HL-60 (cell line): ENCODE measurements at regions not wholly inside any gene's neighbourhood (a gene's known extent, or its start where the extent isn't known, plus 50 kb on each side); places are given as distances from the start of the nearest gene placed in this dataset.
"Not testable (repeated sequence)": the region's sequence is repeated elsewhere in the genome, so short reads cannot be mapped to it uniquely, and the experiment has no call there.

ENCODE experiments used
- DNase-seq, 2 experiments: peaks; one replicate each; pipeline ENCODE4 v3.0.0-alpha.2; 2010 to 2020; ENCODE audit warnings: low read depth in 1 of 2, low spot score in 1 of 2
- H3K27ac ChIP-seq: fragments of 250-450 bp; sonication (Bioruptor Pico); replicated peaks from 2 replicates; pipeline ENCODE4 v1.5.1; 2020; ENCODE audit warnings: mild to moderate bottlenecking, moderate library complexity
- H3K27me3 ChIP-seq: fragments of 250-450 bp; sonication (Bioruptor Pico); 2 replicates; pipeline ENCODE4 v1.5.1; 2021; ENCODE audit warnings: mild to moderate bottlenecking, moderate library complexity; ENCODE audit not compliant: insufficient read depth, poor library complexity, severe bottlenecking
- H3K4me3 ChIP-seq: replicated peaks from 2 replicates; pipeline ENCODE4 v1.5.1; 2011; ENCODE audit warnings: mild to moderate bottlenecking, control low read depth, low read length; ENCODE audit not compliant: insufficient read depth
- CTCF ChIP-seq: IDR thresholded peaks from one replicate; pipeline ENCODE4 v1.5.1; 2011; ENCODE audit warnings: low read length, control low read depth, inconsistent platforms; ENCODE audit not compliant: insufficient read depth
- GABPA ChIP-seq: IDR thresholded peaks from 2 replicates; pipeline ENCODE4 v1.6.1; 2012; ENCODE audit warnings: low read depth
- POLR2AphosphoS5 ChIP-seq: IDR thresholded peaks from 2 replicates; pipeline ENCODE4 v1.6.1; 2012; ENCODE audit warnings: low read depth
- REST ChIP-seq: IDR thresholded peaks from 2 replicates; pipeline ENCODE4 v1.6.1; 2012; ENCODE audit warnings: low read depth; ENCODE audit not compliant: insufficient replicate concordance
- SPI1 ChIP-seq: IDR thresholded peaks from 2 replicates; pipeline ENCODE4 v1.6.1; 2012; ENCODE audit warnings: low read depth, mild to moderate bottlenecking, borderline replicate concordance

GRCh38 chr4:64068096-64068495 lies 341.2 kb downstream of the TECRL start:
- Histone ChIP-seq H3K27me3 (no peaks in the 10 kb centered on the region), H3K27ac (no peak overlapping the region), H3K4me3 (no peak overlapping the region)
- DNase-seq, result no peak
- TF ChIP-seq SPI1 (no peak), CTCF (no peak), GABPA (no peak), POLR2AphosphoS5 (no peak), REST (no peak)

GRCh38 chr4:64062991-64063390 lies 346.3 kb downstream of the TECRL start:
- H3K4me3 ChIP-seq, result no peak overlapping the region
- TF ChIP-seq POLR2AphosphoS5 (no peak), GABPA (no peak), SPI1 (no peak), REST (no peak), CTCF (no peak)
- no peak overlapping the region for H3K27ac ChIP-seq
- DNase-seq, result no peak
- no peaks in the 10 kb centered on the region for H3K27me3 ChIP-seq

- not testable (repeated sequence) for H3K4me3 ChIP-seq, DNase-seq, H3K27ac ChIP-seq
Observed at GRCh38 chr4:64037033-64037432, 372.2 kb downstream of the TECRL start.

GRCh38 chr4:64022560-64022959 lies 386.7 kb downstream of the TECRL start:
- H3K27ac ChIP-seq, result no peak overlapping the region
- no peak for TF ChIP-seq GABPA
- no peak for TF ChIP-seq SPI1
- TF ChIP-seq CTCF, result no peak
- no peak overlapping the region for H3K4me3 ChIP-seq
- H3K27me3 ChIP-seq, result no peaks in the 10 kb centered on the region
- DNase-seq, result no peak

More at GRCh38 chr4:64037033-64037432, 372.2 kb downstream of the TECRL start:
- not testable (repeated sequence) for H3K27me3 ChIP-seq
